IPS-18c (cell line): ENCODE measurements at regions not wholly inside any gene's neighbourhood (a gene's known extent, or its start where the extent isn't known, plus 50 kb on each side); places are given as distances from the start of the nearest gene placed in this dataset.

Experiments used
- H3K4me3 ChIP-seq: 2 replicates; pipeline ENCODE4 v1.7.0; 2013; ENCODE audit warnings: low read depth, mild to moderate bottlenecking, low read length, moderate library complexity; ENCODE audit not compliant: insufficient read depth
- H3K9me3 ChIP-seq: one replicate; pipeline ENCODE4 v1.6.1; 2013; ENCODE audit warnings: mild to moderate bottlenecking, low read length, moderate library complexity; ENCODE audit not compliant: control insufficient read depth, insufficient read depth

DNA sequence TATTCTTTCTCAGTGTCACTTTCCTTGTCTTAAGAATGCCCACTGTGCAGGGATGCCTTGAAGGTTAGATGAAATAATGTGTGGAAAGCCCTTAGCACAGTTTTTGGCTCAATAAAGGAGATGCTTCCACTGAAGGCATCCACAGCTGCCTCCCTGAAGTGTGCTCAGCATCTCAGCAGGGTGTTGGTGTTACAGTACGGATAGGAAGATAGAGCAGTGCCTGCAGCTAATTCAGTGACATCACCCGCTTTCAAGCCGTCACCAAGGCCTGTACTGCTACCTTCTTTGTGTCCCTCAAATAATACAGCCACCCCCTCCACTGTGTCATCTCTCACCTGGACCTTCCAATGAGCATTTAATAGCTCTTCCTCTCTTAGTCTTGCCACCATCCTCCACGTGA is 59.0 kb downstream of the NDUFS5 start:
- Histone ChIP-seq H3K9me3 (no peaks in the 10 kb centered on the region), H3K4me3 (no peak overlapping the region)

DNA sequence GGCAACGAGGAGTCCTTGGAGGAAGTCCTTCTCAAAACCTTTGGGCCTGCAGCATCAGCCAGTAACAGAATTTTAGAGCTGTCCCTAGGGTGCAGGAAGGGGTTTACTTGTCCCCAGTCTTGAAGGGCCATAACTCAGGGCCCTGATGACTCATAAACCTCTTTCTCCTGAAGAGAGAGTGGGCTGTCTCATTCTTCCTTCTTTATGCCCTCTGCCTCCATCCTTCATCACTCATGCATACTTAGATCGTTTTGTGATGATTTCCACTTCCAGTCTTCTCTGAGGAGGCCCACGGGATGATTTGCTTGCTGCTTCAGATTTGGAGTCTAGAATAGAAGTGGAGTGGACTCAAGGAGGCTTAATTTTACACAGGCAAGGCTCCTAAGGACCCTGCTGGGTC is 60.2 kb downstream of the NDUFS5 start:
- no peaks in the 10 kb centered on the region for H3K9me3 ChIP-seq
- no peak overlapping the region for H3K4me3 ChIP-seq

DNA sequence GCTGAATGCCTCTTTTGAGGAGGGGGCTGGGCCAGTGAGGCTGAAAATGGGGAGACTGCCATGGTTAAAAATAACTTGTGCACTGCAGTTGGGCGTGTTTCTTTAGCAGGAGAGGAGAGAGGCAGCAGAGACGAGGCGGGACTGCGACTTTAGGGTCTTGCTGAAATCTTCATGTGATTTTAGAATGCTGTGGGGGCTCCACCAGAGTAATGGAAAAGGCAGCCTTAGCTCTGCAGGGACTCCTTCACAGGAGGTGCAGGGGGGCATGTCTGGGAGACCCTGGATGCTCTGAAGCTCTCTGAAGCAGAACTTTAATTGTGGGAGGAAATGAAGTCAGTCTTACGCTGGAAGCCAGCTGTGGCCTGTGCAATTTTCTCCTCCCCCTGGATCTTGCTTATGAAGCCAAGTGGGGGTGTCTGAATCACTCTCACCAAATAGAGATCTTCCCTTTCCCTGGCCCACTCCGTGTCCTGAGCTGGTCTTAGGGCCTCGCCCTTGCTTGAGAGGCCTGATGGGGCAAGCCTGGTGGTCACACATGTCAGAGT is 60.8 kb downstream of the NDUFS5 start:
- H3K4me3 ChIP-seq = no peak overlapping the region
- no peaks in the 10 kb centered on the region for H3K9me3 ChIP-seq

DNA sequence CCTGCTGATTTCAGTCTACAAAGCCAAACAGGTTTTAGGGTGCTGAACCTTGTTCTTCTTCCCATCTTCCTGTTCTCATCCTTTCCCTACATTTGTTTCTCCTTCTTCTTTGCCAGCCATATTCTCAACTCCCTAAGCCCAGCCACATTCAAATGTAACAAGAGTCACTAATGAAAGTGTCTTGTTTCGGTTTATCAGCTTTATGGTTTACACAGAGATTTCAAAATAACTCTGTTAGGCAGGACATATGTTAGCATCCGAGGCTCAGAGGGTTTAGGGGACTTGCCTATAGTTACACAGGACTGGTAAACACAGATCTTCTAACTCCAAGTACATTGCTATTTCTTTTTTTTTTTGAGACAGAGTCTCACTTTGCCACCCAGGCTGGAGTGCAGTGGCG is 61.3 kb downstream of the NDUFS5 start:
- Histone ChIP-seq H3K9me3 (no peaks in the 10 kb centered on the region), H3K4me3 (no peak overlapping the region)

GRCh38 chr1:39088658-39089057 is 62.5 kb downstream of the NDUFS5 start:
- Histone ChIP-seq H3K9me3 (no peaks in the 10 kb centered on the region), H3K4me3 (no peak overlapping the region)

GRCh38 chr1:39089931-39090521 is 63.9 kb downstream of the NDUFS5 start:
- no peak overlapping the region for H3K4me3 ChIP-seq
- H3K9me3 ChIP-seq = no peaks in the 10 kb centered on the region

DNA sequence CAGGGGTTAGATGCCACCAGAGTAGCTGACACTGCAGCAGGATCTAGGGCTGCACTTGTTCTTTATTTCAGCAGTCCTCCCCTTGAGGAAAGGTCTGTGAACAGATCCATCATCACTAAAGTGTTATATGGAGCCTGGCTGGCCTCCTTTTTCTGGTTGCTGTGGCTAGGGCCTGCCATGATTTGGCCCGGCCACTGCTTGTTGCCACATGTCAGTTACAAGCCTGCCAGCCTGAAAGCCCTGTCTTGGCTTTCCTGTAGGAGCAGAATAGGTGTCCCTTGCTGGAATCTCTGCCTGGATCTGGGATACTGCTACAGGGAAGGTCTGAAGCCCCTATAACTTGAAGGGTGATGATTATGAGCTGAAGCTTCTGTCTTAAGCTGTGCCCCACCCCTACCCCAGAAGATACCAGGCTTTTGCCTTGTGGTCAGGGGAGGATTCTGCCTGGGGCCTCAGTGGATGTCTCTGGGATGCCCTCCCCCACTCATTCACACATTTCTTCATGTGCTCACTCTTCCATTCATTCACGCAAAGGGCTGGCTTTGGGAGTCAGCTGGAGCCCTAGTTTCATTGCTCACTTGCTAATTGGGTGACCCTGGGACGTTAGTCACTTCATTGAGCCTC is 64.7 kb downstream of the NDUFS5 start:
- no peak overlapping the region for H3K4me3 ChIP-seq
- no peaks in the 10 kb centered on the region for H3K9me3 ChIP-seq

- Histone ChIP-seq H3K9me3 (no peaks in the 10 kb centered on the region), H3K4me3 (no peak overlapping the region)
Observed at GRCh38 chr1:39091845-39092645, 65.9 kb downstream of the NDUFS5 start.

DNA sequence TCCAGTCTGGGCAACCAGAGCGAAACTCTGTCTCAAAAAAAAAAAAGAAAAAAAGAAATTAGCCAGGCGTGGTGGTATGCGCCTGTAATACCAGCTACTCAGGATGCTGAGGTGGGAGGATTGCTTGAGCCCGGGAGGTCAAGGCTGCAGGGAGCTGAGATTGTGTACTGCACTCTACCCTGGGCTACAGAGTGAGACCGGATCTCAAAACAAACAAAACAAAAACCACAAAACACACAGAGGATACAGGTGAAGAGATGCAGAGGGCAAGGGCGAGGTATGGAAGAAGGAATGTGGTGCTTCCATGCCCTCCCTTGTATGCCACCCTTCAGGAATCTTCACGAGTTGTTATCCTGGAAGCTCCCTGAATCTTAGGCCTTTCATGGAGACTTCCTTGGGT is 68.5 kb downstream of the NDUFS5 start:
- Histone ChIP-seq H3K4me3 (no peak overlapping the region), H3K9me3 (no peaks in the 10 kb centered on the region)

- Histone ChIP-seq H3K9me3 (no peaks in the 10 kb centered on the region), H3K4me3 (no peak overlapping the region)
Observed at GRCh38 chr1:39098546-39099250, 72.5 kb downstream of the NDUFS5 start.

GRCh38 chr1:39102537-39103327 is 76.6 kb downstream of the NDUFS5 start:
- H3K4me3 ChIP-seq = peak overlapping the region; percentile 6; the same call in 1 of the 2 replicates
- H3K9me3 ChIP-seq = no peaks in the 10 kb centered on the region

- Histone ChIP-seq H3K4me3 (no peak overlapping the region), H3K9me3 (no peaks in the 10 kb centered on the region)
Observed at GRCh38 chr1:39103328-39104157, 77.4 kb downstream of the NDUFS5 start.

- no peaks in the 10 kb centered on the region for H3K9me3 ChIP-seq
- H3K4me3 ChIP-seq = peak overlapping the region; percentile 80
Observed at GRCh38 chr1:39104158-39105060, 78.3 kb downstream of the NDUFS5 start.

- peak overlapping the region; percentile 80 for H3K4me3 ChIP-seq
- H3K9me3 ChIP-seq = no peaks in the 10 kb centered on the region
Observed at GRCh38 chr1:39105061-39105840, 79.1 kb downstream of the NDUFS5 start.
